ENCODE measurements at regions not wholly inside any gene's neighbourhood (a gene's known extent, or its start where the extent isn't known, plus 50 kb on each side); places are given as distances from the start of the nearest gene placed in this dataset.
"Not testable (repeated sequence)": the region's sequence is repeated elsewhere in the genome, so short reads cannot be mapped to it uniquely, and the experiment has no call there.

- no peak for DNase-seq (ENCODE audit: low read depth)
- no peak overlapping the region for H3K4me3 ChIP-seq (ENCODE audit: low read depth, low read length)
- TF ChIP-seq CTCF (IDR thresholded peaks at IDR 0.05; ENCODE audit: insufficient read depth, low read depth, low read length, missing control alignments) = no peak
These were observed 319.3 kb upstream of the NRP1 start for GRCh38 chr10:33653584-33654367.

- no peak for DNase-seq (ENCODE audit: low read depth)
- TF ChIP-seq CTCF (IDR thresholded peaks at IDR 0.05; ENCODE audit: insufficient read depth, low read depth, low read length, missing control alignments) = no peak
- H3K4me3 ChIP-seq (ENCODE audit: low read depth, low read length) = no peak overlapping the region
These were observed 318.4 kb upstream of the NRP1 start for GRCh38 chr10:33652870-33653269.

- not testable (repeated sequence) for DNase-seq (ENCODE audit: low read depth); H3K4me3 ChIP-seq (ENCODE audit: low read depth, low read length)
These were observed 315.7 kb upstream of the NRP1 start for GRCh38 chr10:33650131-33650530.

GRCh38 chr10:33643042-33643441 is 308.6 kb upstream of the NRP1 start:
- no peak overlapping the region for H3K4me3 ChIP-seq (ENCODE audit: low read depth, low read length)
- no peak for DNase-seq (ENCODE audit: low read depth)
- no peak for TF ChIP-seq CTCF (IDR thresholded peaks at IDR 0.05; ENCODE audit: insufficient read depth, low read depth, low read length, missing control alignments)

- no peak for DNase-seq (ENCODE audit: low read depth)
- H3K4me3 ChIP-seq (ENCODE audit: low read depth, low read length) = no peak overlapping the region
- no peak for TF ChIP-seq CTCF (IDR thresholded peaks at IDR 0.05; ENCODE audit: insufficient read depth, low read depth, low read length, missing control alignments)
These were observed 304.4 kb upstream of the NRP1 start for GRCh38 chr10:33638891-33639290.

GRCh38 chr10:33638374-33638773 is 303.9 kb upstream of the NRP1 start:
- H3K4me3 ChIP-seq (ENCODE audit: low read depth, low read length) = no peak overlapping the region
- no peak for TF ChIP-seq CTCF (IDR thresholded peaks at IDR 0.05; ENCODE audit: insufficient read depth, low read depth, low read length, missing control alignments)
- no peak for DNase-seq (ENCODE audit: low read depth)

GRCh38 chr10:33635967-33636515 is 301.6 kb upstream of the NRP1 start:
- no peak for TF ChIP-seq CTCF (IDR thresholded peaks at IDR 0.05; ENCODE audit: insufficient read depth, low read depth, low read length, missing control alignments)
- no peak for DNase-seq (ENCODE audit: low read depth)
- H3K4me3 ChIP-seq (ENCODE audit: low read depth, low read length) = no peak overlapping the region
